Astrocyte (in vitro differentiated cells and primary cell): ENCODE measurements at regions not wholly inside any gene's neighbourhood (a gene's known extent, or its start where the extent isn't known, plus 50 kb on each side); places are given as distances from the start of the nearest gene placed in this dataset.

Source experiments
- DNase-seq: peaks from one replicate; pipeline ENCODE4 v3.0.0-alpha.2; 2010; ENCODE audit warnings: low read depth
- FAIRE-seq: peaks from 2 replicates; lab custom pipeline; 2011; peaks lifted over from hg19 to GRCh38; lab: Jason Lieb, UNC
- H2AFZ ChIP-seq: 2 replicates; pipeline ENCODE4 v1.6.0; 2012; ENCODE audit warnings: low read depth, low read length, inconsistent platforms
- H3K27ac ChIP-seq: 2 replicates; pipeline ENCODE4 v1.5.1; 2011; ENCODE audit warnings: low read depth, low read length, inconsistent platforms
- H3K27me3 ChIP-seq: 2 replicates; pipeline ENCODE4 v1.6.0; 2011; ENCODE audit warnings: low read length, inconsistent platforms; ENCODE audit not compliant: insufficient read depth
- H3K36me3 ChIP-seq: 2 replicates; pipeline ENCODE4 v1.5.1; 2011; ENCODE audit warnings: low read length, inconsistent platforms; ENCODE audit not compliant: insufficient read depth
- H3K4me1 ChIP-seq: 2 replicates; pipeline ENCODE4 v1.5.1; 2011; ENCODE audit warnings: low read length, inconsistent platforms; ENCODE audit not compliant: insufficient read depth
- H3K4me2 ChIP-seq: 2 replicates; pipeline ENCODE4 v1.6.0; 2012; ENCODE audit warnings: low read length, inconsistent platforms
- H3K4me3 ChIP-seq: 2 replicates; pipeline ENCODE4 v1.5.1; 2011; ENCODE audit warnings: low read depth, mild to moderate bottlenecking, low read length, inconsistent platforms; ENCODE audit not compliant: insufficient read depth
- H3K79me2 ChIP-seq: 2 replicates; pipeline ENCODE4 v1.6.0; 2012; ENCODE audit warnings: mild to moderate bottlenecking, low read length, inconsistent platforms; ENCODE audit not compliant: insufficient read depth
- H3K9ac ChIP-seq: 2 replicates; pipeline ENCODE4 v1.6.0; 2012; ENCODE audit warnings: mild to moderate bottlenecking, low read length, inconsistent platforms
- H3K9me3 ChIP-seq: 2 replicates; pipeline ENCODE4 v1.5.1; 2012; ENCODE audit warnings: low read depth, mild to moderate bottlenecking, low read length, inconsistent platforms; ENCODE audit not compliant: insufficient read depth
- H4K20me1 ChIP-seq: 2 replicates; pipeline ENCODE4 v1.6.0; 2012; ENCODE audit warnings: low read length, inconsistent platforms; ENCODE audit not compliant: insufficient read depth
- H3K27ac Mint-ChIP-seq: one replicate; pipeline ENCODE4 v1.8.0; 2021; ENCODE audit warnings: mild to moderate bottlenecking, mixed read lengths; ENCODE audit not compliant: unreplicated experiment
- H3K27me3 Mint-ChIP-seq: one replicate; pipeline ENCODE4 v1.8.0; 2021; ENCODE audit warnings: low read depth, mixed read lengths; ENCODE audit not compliant: unreplicated experiment
- H3K36me3 Mint-ChIP-seq: one replicate; pipeline ENCODE4 v1.8.0; 2021; ENCODE audit warnings: low read depth, mixed read lengths; ENCODE audit not compliant: unreplicated experiment
- H3K4me1 Mint-ChIP-seq: one replicate; pipeline ENCODE4 v1.8.0; 2021; ENCODE audit warnings: low read depth, mixed read lengths; ENCODE audit not compliant: unreplicated experiment
- H3K4me3 Mint-ChIP-seq: one replicate; pipeline ENCODE4 v1.8.0; 2021; ENCODE audit warnings: mild to moderate bottlenecking, moderate library complexity, mixed read lengths; ENCODE audit not compliant: unreplicated experiment
- H3K9me3 Mint-ChIP-seq: one replicate; pipeline ENCODE4 v1.8.0; 2021; ENCODE audit warnings: mild to moderate bottlenecking, mixed read lengths; ENCODE audit not compliant: unreplicated experiment
- EZH2 ChIP-seq: IDR thresholded peaks from 2 replicates; pipeline ENCODE4 v1.6.1; 2012; ENCODE audit warnings: mild to moderate bottlenecking, low read length, inconsistent platforms; ENCODE audit not compliant: insufficient read depth
- TF ChIP-seq, protein P1 (sequence below): IDR thresholded peaks from 2 replicates; pipeline ENCODE4 v1.5.1; 2011; ENCODE audit warnings: low read depth, mild to moderate bottlenecking, inconsistent platforms, low read length, moderate library complexity; ENCODE audit not compliant: insufficient read depth

- Histone ChIP-seq H2AFZ (no peak overlapping the region), H3K4me3 (no peak overlapping the region), H3K4me2 (no peak overlapping the region), H3K27me3 (no peaks in the 10 kb centered on the region), H3K36me3 (no peaks in the 10 kb centered on the region), H3K9ac (no peak overlapping the region), H3K9me3 (peaks cover 46% of the 10 kb centered on the region), H3K27ac (no peak overlapping the region), H3K79me2 (no peaks in the 10 kb centered on the region), H4K20me1 (no peaks in the 10 kb centered on the region), H3K4me1 (no peaks in the 10 kb centered on the region)
- H3K4me1 Mint-ChIP-seq, result no peaks in the 10 kb centered on the region
- TF ChIP-seq, protein P1, sequence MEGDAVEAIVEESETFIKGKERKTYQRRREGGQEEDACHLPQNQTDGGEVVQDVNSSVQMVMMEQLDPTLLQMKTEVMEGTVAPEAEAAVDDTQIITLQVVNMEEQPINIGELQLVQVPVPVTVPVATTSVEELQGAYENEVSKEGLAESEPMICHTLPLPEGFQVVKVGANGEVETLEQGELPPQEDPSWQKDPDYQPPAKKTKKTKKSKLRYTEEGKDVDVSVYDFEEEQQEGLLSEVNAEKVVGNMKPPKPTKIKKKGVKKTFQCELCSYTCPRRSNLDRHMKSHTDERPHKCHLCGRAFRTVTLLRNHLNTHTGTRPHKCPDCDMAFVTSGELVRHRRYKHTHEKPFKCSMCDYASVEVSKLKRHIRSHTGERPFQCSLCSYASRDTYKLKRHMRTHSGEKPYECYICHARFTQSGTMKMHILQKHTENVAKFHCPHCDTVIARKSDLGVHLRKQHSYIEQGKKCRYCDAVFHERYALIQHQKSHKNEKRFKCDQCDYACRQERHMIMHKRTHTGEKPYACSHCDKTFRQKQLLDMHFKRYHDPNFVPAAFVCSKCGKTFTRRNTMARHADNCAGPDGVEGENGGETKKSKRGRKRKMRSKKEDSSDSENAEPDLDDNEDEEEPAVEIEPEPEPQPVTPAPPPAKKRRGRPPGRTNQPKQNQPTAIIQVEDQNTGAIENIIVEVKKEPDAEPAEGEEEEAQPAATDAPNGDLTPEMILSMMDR, result no peak
- TF ChIP-seq EZH2, result no peak
- no peaks in the 10 kb centered on the region for H3K36me3 Mint-ChIP-seq
- no peak overlapping the region for H3K4me3 Mint-ChIP-seq
- peaks cover 29% of the 10 kb centered on the region for H3K27me3 Mint-ChIP-seq
- FAIRE-seq (no peak), DNase-seq (no peak)
- no peak overlapping the region for H3K27ac Mint-ChIP-seq
- H3K9me3 Mint-ChIP-seq, result peaks cover 65% of the 10 kb centered on the region
Observed at GRCh38 chr9:40914772-40915659, 213.5 kb downstream of the FOXD4L6 start.

- no peak for DNase-seq
- H3K4me3 Mint-ChIP-seq, result no peak overlapping the region
- H3K36me3 ChIP-seq, result no peaks in the 10 kb centered on the region
- no peak for FAIRE-seq
- no peak overlapping the region for H3K27ac ChIP-seq
- H3K9me3 Mint-ChIP-seq, result peaks cover 70% of the 10 kb centered on the region
- H3K9me3 ChIP-seq, result peaks cover 54% of the 10 kb centered on the region
- no peak overlapping the region for H3K4me2 ChIP-seq
- H3K27me3 Mint-ChIP-seq, result peaks cover 33% of the 10 kb centered on the region
- no peak overlapping the region for H3K4me3 ChIP-seq
- no peak overlapping the region for H2AFZ ChIP-seq
- no peak overlapping the region for H3K9ac ChIP-seq
- H3K27me3 ChIP-seq, result no peaks in the 10 kb centered on the region
- no peak for TF ChIP-seq EZH2
- TF ChIP-seq, protein P1, result no peak
- no peaks in the 10 kb centered on the region for H4K20me1 ChIP-seq
- no peak overlapping the region for H3K27ac Mint-ChIP-seq
- H3K36me3 Mint-ChIP-seq, result no peaks in the 10 kb centered on the region
- no peaks in the 10 kb centered on the region for H3K4me1 ChIP-seq
- H3K79me2 ChIP-seq, result no peaks in the 10 kb centered on the region
- H3K4me1 Mint-ChIP-seq, result no peaks in the 10 kb centered on the region
Observed at GRCh38 chr9:40913928-40914673, 214.4 kb downstream of the FOXD4L6 start.
